Uterus (tissue), 2 donors: ENCODE measurements at regions not wholly inside any gene's neighbourhood (a gene's known extent, or its start where the extent isn't known, plus 50 kb on each side); places are given as distances from the start of the nearest gene placed in this dataset.
"Not testable (repeated sequence)": the region's sequence is repeated elsewhere in the genome, so short reads cannot be mapped to it uniquely, and the experiment has no call there.

Experiments
- POLR2A ChIP-seq, 2 donors: fragments of 450-650 bp; IDR thresholded peaks; one replicate each; pipeline ENCODE4 v1.6.1; 2016; ENCODE audit warnings: antibody characterized with exemption in 2 of 2, mild to moderate bottlenecking in 1 of 2, moderate library complexity in 1 of 2
- TF ChIP-seq, protein P1 (sequence below), 4 experiments: fragments of 200-600 bp in 2 of 4; fragments of 450-650 bp in 2 of 4; sonication (generic) in 2 of 4; IDR thresholded peaks; one replicate each; pipeline ENCODE4 v1.5.1; 2016 to 2019; ENCODE audit warnings: antibody characterized with exemption in 4 of 4, mild to moderate bottlenecking in 2 of 4, moderate library complexity in 1 of 4

- TF ChIP-seq, protein P1, sequence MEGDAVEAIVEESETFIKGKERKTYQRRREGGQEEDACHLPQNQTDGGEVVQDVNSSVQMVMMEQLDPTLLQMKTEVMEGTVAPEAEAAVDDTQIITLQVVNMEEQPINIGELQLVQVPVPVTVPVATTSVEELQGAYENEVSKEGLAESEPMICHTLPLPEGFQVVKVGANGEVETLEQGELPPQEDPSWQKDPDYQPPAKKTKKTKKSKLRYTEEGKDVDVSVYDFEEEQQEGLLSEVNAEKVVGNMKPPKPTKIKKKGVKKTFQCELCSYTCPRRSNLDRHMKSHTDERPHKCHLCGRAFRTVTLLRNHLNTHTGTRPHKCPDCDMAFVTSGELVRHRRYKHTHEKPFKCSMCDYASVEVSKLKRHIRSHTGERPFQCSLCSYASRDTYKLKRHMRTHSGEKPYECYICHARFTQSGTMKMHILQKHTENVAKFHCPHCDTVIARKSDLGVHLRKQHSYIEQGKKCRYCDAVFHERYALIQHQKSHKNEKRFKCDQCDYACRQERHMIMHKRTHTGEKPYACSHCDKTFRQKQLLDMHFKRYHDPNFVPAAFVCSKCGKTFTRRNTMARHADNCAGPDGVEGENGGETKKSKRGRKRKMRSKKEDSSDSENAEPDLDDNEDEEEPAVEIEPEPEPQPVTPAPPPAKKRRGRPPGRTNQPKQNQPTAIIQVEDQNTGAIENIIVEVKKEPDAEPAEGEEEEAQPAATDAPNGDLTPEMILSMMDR (IDR thresholded peaks at IDR 0.05): not testable (repeated sequence)
- not testable (repeated sequence) for TF ChIP-seq POLR2A (IDR thresholded peaks at IDR 0.05)
Measured at GRCh38 chr14:30409508-30410015, 149.4 kb upstream of the G2E3 start.
